Stimulated activated CD4-positive, alpha-beta T cell treated with anti-CD3 and anti-CD28 coated beads, Interleukin-4, amount 100 ng/mL, for 48 hours (primary cell): ENCODE measurements at regions not wholly inside any gene's neighbourhood (a gene's known extent, or its start where the extent isn't known, plus 50 kb on each side); places are given as distances from the start of the nearest gene placed in this dataset.

Experiments used
- DNase-seq, 2 donors: peaks; one replicate each; pipeline ENCODE4 v3.0.0-alpha.2; 2020; ENCODE audit warnings: low read depth in 2 of 2

GRCh38 chr14:83441801-83442200 is 1908.1 kb upstream of the SEL1L start:
- DNase-seq, result no peak

- DNase-seq, result no peak
Measured at GRCh38 chr14:83455561-83455960, 1921.9 kb upstream of the SEL1L start.

- no peak for DNase-seq
Measured at GRCh38 chr14:83461521-83461920, 1927.9 kb upstream of the SEL1L start.

- no peak for DNase-seq
Measured at GRCh38 chr14:83462759-83463158, 1929.1 kb upstream of the SEL1L start.

GRCh38 chr14:83463500-83464098 is 1929.9 kb upstream of the SEL1L start:
- no peak for DNase-seq

GRCh38 chr14:83467811-83468210 is 1934.2 kb upstream of the SEL1L start:
- no peak for DNase-seq

- no peak for DNase-seq
Measured at GRCh38 chr14:83470466-83470865, 1936.8 kb upstream of the SEL1L start.

- DNase-seq, result no peak
Measured at GRCh38 chr14:83470959-83471695, 1937.5 kb upstream of the SEL1L start.

- DNase-seq, result no peak
Measured at GRCh38 chr14:83473416-83474235, 1940.0 kb upstream of the SEL1L start.

GRCh38 chr14:83478741-83479140 is 1945.1 kb upstream of the SEL1L start:
- DNase-seq, result no peak

- no peak for DNase-seq
Measured at GRCh38 chr14:83483063-83483462, 1949.4 kb upstream of the SEL1L start.

- no peak for DNase-seq
Measured at GRCh38 chr14:83485591-83485990, 1951.9 kb upstream of the SEL1L start.

- no peak for DNase-seq
Measured at GRCh38 chr14:83491091-83491490, 1957.4 kb upstream of the SEL1L start.

GRCh38 chr14:83520837-83521236 is 1987.2 kb upstream of the SEL1L start:
- no peak for DNase-seq

GRCh38 chr14:83529531-83529930 is 1995.9 kb upstream of the SEL1L start:
- DNase-seq, result no peak

- no peak for DNase-seq
Measured at GRCh38 chr14:83533734-83534133, 1996.2 kb upstream of the FLRT2 start.

GRCh38 chr14:83534995-83535394 is 1994.9 kb upstream of the FLRT2 start:
- no peak for DNase-seq

- DNase-seq, result no peak
Measured at GRCh38 chr14:83535444-83535843, 1994.5 kb upstream of the FLRT2 start.

- DNase-seq, result no peak
Measured at GRCh38 chr14:83541147-83541546, 1988.8 kb upstream of the FLRT2 start.

GRCh38 chr14:83548061-83548839 is 1981.7 kb upstream of the FLRT2 start:
- DNase-seq, result no peak

- DNase-seq, result no peak
Measured at GRCh38 chr14:83556065-83556464, 1973.9 kb upstream of the FLRT2 start.
